ENCODE measurements at regions not wholly inside any gene's neighbourhood (a gene's known extent, or its start where the extent isn't known, plus 50 kb on each side); places are given as distances from the start of the nearest gene placed in this dataset.

GRCh38 chr13:34320084-34320483 lies 502.1 kb downstream of the RFC3 start:
- H4K8ac ChIP-seq (replicated peaks; ENCODE audit: insufficient read length, low read depth, low read length), result no peak overlapping the region
- H3T11ph ChIP-seq (ENCODE audit: low read length), result no peak overlapping the region
- DNase-seq, result no peak
- Mint-ChIP-seq H3K4me1 (no peaks in the 10 kb centered on the region), H3K27ac (no peak overlapping the region), H3K27me3 (ENCODE audit: low read depth) (no peaks in the 10 kb centered on the region), H3K9me3 (no peaks in the 10 kb centered on the region), H3K4me3 (no peak overlapping the region), H3K36me3 (ENCODE audit: insufficient read depth in 1 of 3, low read depth in 3 of 3) (no peaks in the 10 kb centered on the region; a peak in 1 of 7 replicates)
- no peaks in the 10 kb centered on the region for H4K20me1 ChIP-seq (ENCODE audit: control insufficient read depth, insufficient read depth, insufficient read length)
- H3K56ac ChIP-seq (ENCODE audit: insufficient read length, low read depth, low read length), result no peak overlapping the region
- WGBS (ENCODE audit: extremely low coverage, insufficient read length, low lambda C conversion rate), result no CpG with 5 or more reads among the region's 1 CpG
- no peaks in the 10 kb centered on the region for H3K27me3 ChIP-seq (ENCODE audit: insufficient read depth, low read length)
- TF ChIP-seq CTCF (conservative IDR thresholded peaks at IDR 0.05), result no peak
- no peak overlapping the region for H4K91ac ChIP-seq (ENCODE audit: insufficient read length, low read depth, low read length)
- no peaks in the 10 kb centered on the region for H3K4me1 ChIP-seq (ENCODE audit: insufficient read depth, low read length)
- no peak overlapping the region for H2BK12ac ChIP-seq (ENCODE audit: insufficient read length, low read depth, low read length)
- no peak overlapping the region for H2BK15ac ChIP-seq (ENCODE audit: low read depth, low read length)
- no peak overlapping the region for H3K27ac ChIP-seq (ENCODE audit: insufficient read length, low read depth, low read length)
- H2BK120ac ChIP-seq (ENCODE audit: low read depth, low read length, poor library complexity, severe bottlenecking), result no peak overlapping the region
- no peak overlapping the region for H3K4me2 ChIP-seq (ENCODE audit: insufficient read depth, insufficient read length, low read length)
- H2AFZ ChIP-seq (ENCODE audit: low read length), result no peak overlapping the region
- no peak overlapping the region for H3K23ac ChIP-seq (ENCODE audit: insufficient read length, low read depth, low read length)
- no peak overlapping the region for H4K5ac ChIP-seq (ENCODE audit: insufficient read length, low read depth, low read length)
- H3K9me3 ChIP-seq (ENCODE audit: control insufficient read depth, low read depth, low read length), result no peaks in the 10 kb centered on the region
- H2BK20ac ChIP-seq (ENCODE audit: low read depth, low read length, poor library complexity, severe bottlenecking), result no peak overlapping the region
- H3K18ac ChIP-seq (ENCODE audit: insufficient read length, low read depth, low read length), result no peak overlapping the region
- no peak overlapping the region for H2AK5ac ChIP-seq (ENCODE audit: insufficient read length, low read length)
- H3K4ac ChIP-seq (ENCODE audit: low read depth, low read length), result no peak overlapping the region
- H2BK5ac ChIP-seq (ENCODE audit: insufficient read length, low read length), result no peak overlapping the region
- no peaks in the 10 kb centered on the region for H3K79me2 ChIP-seq (ENCODE audit: insufficient read depth, low read length)
- no peak overlapping the region for H3K9ac ChIP-seq (ENCODE audit: extremely low read depth, insufficient read length, low read length)
- H3K23me2 ChIP-seq (ENCODE audit: insufficient read length, low read depth, low read length, poor library complexity, severe bottlenecking), result no peaks in the 10 kb centered on the region
- H3K14ac ChIP-seq (ENCODE audit: insufficient read depth, low read length), result no peak overlapping the region
- H3K79me1 ChIP-seq (ENCODE audit: insufficient read depth, low read depth, low read length, poor library complexity, severe bottlenecking), result no peaks in the 10 kb centered on the region

Measured in H9 (cell line).